Thyroid gland (tissue), 4 donors: ENCODE measurements at regions not wholly inside any gene's neighbourhood (a gene's known extent, or its start where the extent isn't known, plus 50 kb on each side); places are given as distances from the start of the nearest gene placed in this dataset.
"Not testable (repeated sequence)": the region's sequence is repeated elsewhere in the genome, so short reads cannot be mapped to it uniquely, and the experiment has no call there.

Source experiments
- DNase-seq, 2 donors: peaks; one replicate each; pipeline ENCODE4 v3.0.0-alpha.2; 2019
- H3K27ac ChIP-seq, 3 donors: fragments of 200-600 bp; sonication (generic); 1 replicate in 2 of 3; 2 replicates in 1 of 3; pipeline ENCODE4 v1.5.1; 2016 to 2019; ENCODE audit warnings: mild to moderate bottlenecking in 1 of 3, moderate library complexity in 1 of 3
- H3K27me3 ChIP-seq: fragments of 200-600 bp; sonication (generic); one replicate; pipeline ENCODE4 v1.5.1; 2019
- H3K36me3 ChIP-seq, 2 donors: fragments of 200-600 bp; sonication (generic); one replicate each; pipeline ENCODE4 v1.5.1; 2016 to 2019
- H3K4me1 ChIP-seq, 2 donors: fragments of 200-600 bp; sonication (generic); one replicate each; pipeline ENCODE4 v1.5.1; 2017 to 2019
- H3K4me3 ChIP-seq, 3 donors: fragments of 200-600 bp; sonication (generic); replicated peaks in 1 of 3; 1 replicate in 2 of 3; 2 replicates in 1 of 3; pipeline ENCODE4 v1.5.1; 2016; ENCODE audit warnings: mild to moderate bottlenecking in 1 of 3
- H3K9me3 ChIP-seq: fragments of 200-600 bp; sonication (generic); one replicate; pipeline ENCODE4 v1.5.1; 2017
- CTCF ChIP-seq, 6 experiments: fragments of 200-600 bp in 3 of 6; fragments of 450-650 bp in 3 of 6; sonication (generic) in 3 of 6; IDR thresholded peaks; one replicate each; pipeline ENCODE4 v1.5.1; 2016 to 2019; ENCODE audit warnings: antibody characterized with exemption in 6 of 6, mild to moderate bottlenecking in 2 of 6, inconsistent platforms in 1 of 6, moderate library complexity in 1 of 6
- POLR2A ChIP-seq, 2 donors: fragments of 450-650 bp; IDR thresholded peaks; one replicate each; pipeline ENCODE4 v1.6.1; 2017; ENCODE audit warnings: antibody characterized with exemption in 2 of 2, mild to moderate bottlenecking in 2 of 2, moderate library complexity in 1 of 2
- WGBS, 2 donors: methylation state at CpG; one replicate each; pipeline ENCODE4 v1.1.5; 2017; 5-methylcytosine and 5-hydroxymethylcytosine counted together
- intact Hi-C: fragments of 100-400 bp; cut with DNase I; formaldehyde crosslinking; loops from one replicate; pipeline ENCODE4 v1.15.1; 2023

GRCh38 chr9:90204128-90204831 lies 438.3 kb downstream of the DIRAS2 start:
- Histone ChIP-seq H3K27ac (no peak overlapping the region), H3K4me3 (no peak overlapping the region), H3K9me3 (no peaks in the 10 kb centered on the region), H3K36me3 (no peaks in the 10 kb centered on the region), H3K27me3 (no peaks in the 10 kb centered on the region), H3K4me1 (no peaks in the 10 kb centered on the region)
- DNase-seq, result no peak
- 88% methylated on average over 7 of the region's 7 CpGs for WGBS, 2 donors
- no peak for TF ChIP-seq POLR2A (IDR thresholded peaks at IDR 0.05)
- no peak for TF ChIP-seq CTCF (IDR thresholded peaks at IDR 0.05)
- intact Hi-C loops, result no loop called here

- H3K4me1 ChIP-seq, H3K27me3 ChIP-seq, H3K9me3 ChIP-seq, H3K27ac ChIP-seq, DNase-seq, H3K4me3 ChIP-seq, intact Hi-C loops, H3K36me3 ChIP-seq: not testable (repeated sequence)
- 69 to 74% methylated on average over 9 of the region's 9 CpGs for WGBS, 2 donors
These were observed 429.6 kb downstream of the DIRAS2 start for GRCh38 chr9:90213045-90213444.

GRCh38 chr9:90219548-90220118 lies 423.0 kb downstream of the DIRAS2 start:
- H3K36me3 ChIP-seq, result no peaks in the 10 kb centered on the region
- intact Hi-C loops, result loop anchor here (5.0 to 10.0 kb wide), 3 partner anchors 425 to 648 kb away; partner anchors contain the start of gene DIRAS2
- no peaks in the 10 kb centered on the region for H3K4me1 ChIP-seq
- TF ChIP-seq POLR2A (IDR thresholded peaks at IDR 0.05) (no peak), CTCF (IDR thresholded peaks at IDR 0.05) (peak in 4 of 6 experiments; percentile 16 to 53 (median 44))
- H3K9me3 ChIP-seq, result no peaks in the 10 kb centered on the region
- no peaks in the 10 kb centered on the region for H3K27me3 ChIP-seq
- H3K27ac ChIP-seq, result no peak overlapping the region
- no peak overlapping the region for H3K4me3 ChIP-seq
- WGBS, 2 donors, result 18 to 30% methylated on average over 17 to 19 of the region's 27 CpGs
- peak; percentile 28 to 30 for DNase-seq

- not testable (repeated sequence) for H3K36me3 ChIP-seq, H3K4me3 ChIP-seq, H3K27ac ChIP-seq, H3K4me1 ChIP-seq, DNase-seq, H3K27me3 ChIP-seq, H3K9me3 ChIP-seq
- intact Hi-C loops, result loop anchor here (5.0 to 10.0 kb wide), 3 partner anchors 423 to 645 kb away; partner anchors contain the start of gene DIRAS2
- 76 to 86% methylated on average over 12 to 18 of the region's 18 CpGs for WGBS, 2 donors
These were observed 420.7 kb downstream of the DIRAS2 start for GRCh38 chr9:90221899-90222298.

- not testable (repeated sequence) for H3K36me3 ChIP-seq, H3K9me3 ChIP-seq, H3K4me1 ChIP-seq, H3K4me3 ChIP-seq, H3K27me3 ChIP-seq
- TF ChIP-seq CTCF (IDR thresholded peaks at IDR 0.05), result peak; percentile 48 to 97 (median 80)
- peak; percentile 79 to 82 for DNase-seq
- intact Hi-C loops, result loop anchor here (10.0 kb wide), 1 partner anchor 418 kb away; the partner anchor contains the start of gene DIRAS2
- WGBS, 2 donors, result 12 to 19% methylated on average over 9 to 10 of the region's 10 CpGs
- peak overlapping the region; percentile 1 to 73 (median 65) for H3K27ac ChIP-seq
These were observed 415.7 kb downstream of the DIRAS2 start for GRCh38 chr9:90226839-90227338.

GRCh38 chr9:90233081-90233480 lies 409.5 kb downstream of the DIRAS2 start:
- DNase-seq, H3K4me1 ChIP-seq, intact Hi-C loops, H3K27ac ChIP-seq, H3K9me3 ChIP-seq, H3K36me3 ChIP-seq, H3K4me3 ChIP-seq, H3K27me3 ChIP-seq: not testable (repeated sequence)
- 94 to 96% methylated on average over 4 of the region's 4 CpGs for WGBS, 2 donors
